Urothelium cell line (cell line): ENCODE measurements at regions not wholly inside any gene's neighbourhood (a gene's known extent, or its start where the extent isn't known, plus 50 kb on each side); places are given as distances from the start of the nearest gene placed in this dataset.
"Not testable (repeated sequence)": the region's sequence is repeated elsewhere in the genome, so short reads cannot be mapped to it uniquely, and the experiment has no call there.

Experiments used
- DNase-seq: peaks from one replicate; pipeline ENCODE4 v3.0.0; 2011; ENCODE audit warnings: low spot score, mixed read lengths
- FAIRE-seq: peaks from 2 replicates; lab custom pipeline; 2011; peaks lifted over from hg19 to GRCh38; lab: Jason Lieb, UNC

GRCh38 chr2:122007126-122007525, 251.7 kb downstream of the TSN start:
- FAIRE-seq (peak; percentile 44), DNase-seq (no peak)

DNA sequence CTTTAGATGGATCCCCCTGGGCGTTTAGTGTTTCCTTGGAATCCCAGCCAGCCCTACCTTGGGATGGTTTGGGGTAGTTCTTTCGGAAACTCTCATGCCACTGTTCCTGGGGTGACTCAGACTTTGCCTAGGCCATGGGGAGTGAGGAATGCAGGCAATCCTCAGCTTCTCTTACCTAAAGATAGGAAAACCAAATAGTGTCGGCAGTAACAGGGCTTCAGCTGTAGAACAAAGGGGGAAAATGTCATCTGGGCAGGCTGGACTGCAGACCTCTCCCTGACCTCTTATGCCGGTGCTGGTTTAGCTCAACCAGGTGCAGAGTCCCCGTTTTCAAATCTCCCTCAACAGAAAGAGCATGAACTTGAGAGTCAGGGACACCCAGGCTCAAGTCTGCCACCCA, 252.1 kb downstream of the TSN start:
- DNase-seq: no peak
- FAIRE-seq: no peak

GRCh38 chr2:122009561-122009960, 254.1 kb downstream of the TSN start:
- DNase-seq (no peak), FAIRE-seq (no peak)

DNA sequence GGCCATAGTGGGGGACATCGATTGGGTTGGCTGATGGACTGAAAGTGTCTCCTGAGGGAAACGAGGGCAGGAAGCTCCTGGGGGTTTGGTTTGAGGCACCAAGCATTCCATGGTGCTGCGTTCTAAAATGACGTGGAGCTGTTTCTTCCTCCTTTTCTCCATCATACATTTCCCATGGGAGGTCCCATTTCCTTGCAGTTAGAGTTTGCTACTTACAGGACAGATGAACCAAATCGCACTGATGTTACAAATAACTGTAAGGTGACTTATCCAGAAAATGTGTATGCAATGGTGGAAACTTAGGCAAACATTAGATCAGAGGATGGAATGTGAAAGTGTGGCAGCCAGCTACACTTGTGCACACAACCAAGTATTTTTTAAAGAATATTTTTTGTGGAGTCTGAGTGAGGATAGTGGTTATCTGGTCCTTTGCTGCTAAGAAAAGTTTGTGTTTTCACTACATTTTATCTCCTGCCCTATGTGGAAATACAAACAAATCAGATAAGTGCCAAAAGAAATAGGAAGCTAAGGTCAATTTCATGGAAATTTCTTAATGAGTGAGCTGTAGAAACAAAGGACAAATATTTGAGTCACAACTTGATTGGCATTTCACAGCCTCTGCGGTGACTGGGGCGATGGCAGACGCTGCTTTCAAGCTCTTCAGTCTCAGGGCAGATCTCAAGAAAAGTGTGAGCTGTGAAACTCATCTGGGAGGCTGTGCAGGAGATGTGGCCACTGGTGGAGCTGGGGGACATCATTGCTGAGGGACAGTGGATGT, 256.2 kb downstream of the TSN start:
- no peak for DNase-seq
- no peak for FAIRE-seq

- DNase-seq (no peak), FAIRE-seq (peak; percentile 71)
Measured at GRCh38 chr2:122018736-122019135, 263.3 kb downstream of the TSN start.

- FAIRE-seq (peak; percentile 48), DNase-seq (no peak)
Measured at GRCh38 chr2:122019724-122020123, 264.3 kb downstream of the TSN start.

GRCh38 chr2:122020377-122020776, 264.9 kb downstream of the TSN start:
- FAIRE-seq (no peak), DNase-seq (no peak)

DNA sequence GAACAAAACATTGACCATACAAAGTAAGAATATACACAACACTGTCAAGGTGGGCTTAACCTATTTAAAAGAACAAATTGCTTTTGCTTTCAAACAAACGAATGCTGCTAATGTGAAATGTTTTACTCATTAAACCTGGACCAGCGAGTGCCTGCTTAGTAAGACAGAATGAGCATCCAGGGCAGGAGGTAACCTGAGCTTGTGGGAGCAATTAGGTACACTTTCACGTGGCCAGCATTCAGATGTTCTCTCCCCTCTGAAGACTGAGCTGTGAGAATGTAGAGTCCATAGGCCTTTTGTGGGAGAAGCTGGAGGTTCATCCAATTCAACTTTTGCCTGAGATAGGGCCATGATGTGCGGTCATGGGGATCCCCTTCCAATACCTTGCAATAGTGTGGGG, 266.5 kb downstream of the TSN start:
- DNase-seq: no peak
- FAIRE-seq: no peak

DNA sequence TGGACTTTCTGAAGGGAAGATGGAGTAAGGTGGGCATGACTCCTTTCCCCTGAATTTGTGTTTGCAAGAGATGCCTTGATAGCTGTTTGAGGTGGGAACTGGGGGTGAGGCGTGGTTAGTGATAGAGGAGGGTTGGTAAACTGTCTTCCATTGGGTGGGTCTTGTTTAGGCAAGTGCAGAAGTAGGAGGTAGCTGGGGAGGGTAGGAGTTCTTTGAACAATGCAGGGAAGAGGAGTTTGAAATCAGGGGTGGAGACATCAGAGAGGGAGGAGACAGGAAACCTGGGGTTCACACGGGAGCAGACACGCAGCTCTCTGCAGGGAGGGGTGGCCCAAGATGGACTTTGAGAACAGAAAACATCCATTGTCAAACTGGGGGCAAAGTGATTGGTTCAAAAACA, 267.1 kb downstream of the TSN start:
- no peak for FAIRE-seq
- no peak for DNase-seq

GRCh38 chr2:122023059-122023864, 267.8 kb downstream of the TSN start:
- FAIRE-seq: peak; percentile 75
- no peak for DNase-seq

- FAIRE-seq (no peak), DNase-seq (no peak)
Measured at GRCh38 chr2:122027510-122028217, 272.2 kb downstream of the TSN start.

DNA sequence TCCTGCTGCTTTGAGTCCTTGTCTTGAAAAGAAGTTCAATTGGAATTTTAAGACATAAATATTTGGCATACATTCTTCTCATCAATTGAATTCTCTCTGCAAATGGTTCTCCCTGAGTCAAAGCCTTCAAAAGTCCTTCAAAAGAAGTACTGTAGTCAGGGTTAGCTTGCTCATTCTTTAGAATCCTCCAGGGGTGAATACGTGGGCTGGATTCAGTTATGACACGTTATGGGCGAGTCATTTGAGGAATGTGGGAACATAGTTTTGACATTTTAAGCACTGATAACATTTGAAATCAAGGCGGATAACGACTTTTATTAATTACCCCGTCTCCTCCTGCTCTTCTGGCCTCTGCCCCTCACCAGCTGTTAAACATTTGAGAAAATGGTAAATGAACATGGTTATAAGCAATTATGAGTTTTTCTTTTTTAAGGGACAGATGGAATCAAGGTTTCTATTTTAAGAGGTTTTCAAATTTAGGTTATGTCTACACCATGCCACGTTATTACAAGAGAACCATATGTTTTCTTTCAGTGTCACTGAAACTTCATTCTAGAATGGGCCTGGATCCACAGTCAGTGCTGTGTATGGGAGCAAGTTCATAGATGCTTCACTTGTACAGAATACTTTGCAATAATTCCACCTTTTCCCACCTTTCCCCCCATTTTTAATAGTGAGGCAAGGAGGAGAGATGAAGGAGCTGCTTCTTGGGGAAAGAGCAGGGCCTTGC, 273.1 kb downstream of the TSN start:
- peak; percentile 82 for DNase-seq
- FAIRE-seq: no peak

DNA sequence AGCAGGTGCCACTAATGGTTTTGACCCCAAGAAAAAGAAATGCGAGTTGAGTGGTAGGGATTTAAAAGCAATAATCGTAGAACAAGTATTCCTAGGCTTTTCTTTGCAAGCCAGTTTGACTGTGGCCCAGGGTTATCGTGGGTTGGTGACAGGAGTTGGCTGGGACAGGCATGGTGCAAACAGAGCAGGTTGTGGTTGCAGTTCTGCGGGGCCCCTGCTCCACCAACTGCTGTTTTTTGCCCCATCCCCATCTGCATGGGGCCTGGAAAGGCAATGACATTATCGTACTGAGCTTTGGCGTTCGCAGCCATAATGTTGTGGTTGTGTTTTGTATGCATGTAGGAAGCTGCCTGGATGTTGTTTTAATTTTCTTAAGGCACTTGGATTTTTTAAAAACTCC, 274.0 kb downstream of the TSN start:
- peak; percentile 90 for FAIRE-seq
- no peak for DNase-seq

DNA sequence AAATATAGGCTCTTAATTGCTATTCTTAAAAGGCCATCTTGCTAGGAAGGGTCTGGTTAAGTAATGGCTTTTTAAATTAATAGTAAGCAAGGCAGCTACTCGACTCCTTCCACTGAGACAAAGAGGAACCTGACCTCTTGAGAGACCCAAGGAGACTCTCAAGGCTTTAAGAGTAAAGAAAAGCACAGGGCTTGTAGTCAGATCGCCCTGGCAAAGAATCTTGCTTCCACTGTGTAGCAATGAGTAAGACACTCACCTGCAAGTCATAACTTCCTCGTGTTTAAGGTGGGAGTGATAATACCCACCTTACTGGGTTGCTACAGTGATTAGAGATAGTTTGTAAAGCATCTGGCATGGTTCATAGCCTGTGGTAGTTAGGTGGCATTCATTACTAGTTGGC, 274.5 kb downstream of the TSN start:
- FAIRE-seq: no peak

DNA sequence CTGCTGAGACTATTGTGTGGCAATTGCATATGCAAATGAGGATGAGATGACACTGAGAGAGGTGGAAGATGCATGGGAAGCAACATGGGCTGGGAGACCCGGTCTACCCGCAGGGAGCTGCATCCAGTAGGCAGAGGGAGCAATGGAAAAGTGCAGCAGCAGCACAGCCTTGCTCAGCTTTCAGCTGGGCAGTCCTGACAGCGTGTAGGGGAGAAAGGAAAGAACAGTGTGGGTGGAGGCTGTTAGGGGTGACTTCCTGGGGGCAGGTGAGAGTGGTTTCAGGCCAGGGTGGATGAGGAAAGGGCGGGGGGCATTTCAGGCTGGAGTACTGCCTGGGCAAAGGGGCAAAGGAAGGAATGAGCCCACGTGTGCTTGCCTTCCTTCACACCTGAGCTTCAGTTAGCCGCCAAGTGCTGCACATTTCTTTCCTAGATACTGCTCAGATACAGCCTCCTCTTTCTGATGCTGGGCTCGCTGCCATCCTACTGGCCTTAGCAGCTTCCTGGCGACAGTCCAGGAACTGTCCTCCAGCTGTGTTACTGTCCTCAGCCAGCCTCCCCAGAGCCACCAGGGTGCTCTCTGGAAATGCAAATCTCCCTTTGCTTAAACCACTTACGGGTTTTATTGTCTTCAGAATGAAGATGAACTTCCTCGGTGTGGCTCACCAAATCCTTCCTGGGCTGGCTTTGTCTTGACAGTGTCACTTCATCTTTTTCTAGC, 276.3 kb downstream of the TSN start:
- no peak for FAIRE-seq
- DNase-seq: no peak

More for the DNA sequence above, 274.5 kb downstream of the TSN start:
- DNase-seq: no peak

DNA sequence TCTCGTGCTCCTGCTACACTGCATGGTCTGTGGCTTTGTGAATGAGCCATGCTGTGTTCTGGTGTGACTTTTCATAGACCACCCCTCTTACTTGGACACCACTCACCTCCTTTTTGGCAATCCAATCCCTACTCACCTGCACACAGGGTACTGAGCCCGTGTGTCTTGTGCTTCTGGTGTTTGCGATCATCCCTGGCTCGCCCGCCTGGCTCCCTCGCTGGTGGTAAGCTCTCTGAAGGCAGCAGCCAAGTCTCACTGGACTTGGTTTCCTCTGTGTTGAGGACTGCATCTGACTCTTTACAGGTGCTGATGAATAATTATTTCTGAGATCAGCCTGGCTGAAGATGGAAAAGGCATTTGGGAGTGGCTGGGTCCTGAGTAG, 276.8 kb downstream of the TSN start:
- DNase-seq (no peak), FAIRE-seq (no peak)

DNA sequence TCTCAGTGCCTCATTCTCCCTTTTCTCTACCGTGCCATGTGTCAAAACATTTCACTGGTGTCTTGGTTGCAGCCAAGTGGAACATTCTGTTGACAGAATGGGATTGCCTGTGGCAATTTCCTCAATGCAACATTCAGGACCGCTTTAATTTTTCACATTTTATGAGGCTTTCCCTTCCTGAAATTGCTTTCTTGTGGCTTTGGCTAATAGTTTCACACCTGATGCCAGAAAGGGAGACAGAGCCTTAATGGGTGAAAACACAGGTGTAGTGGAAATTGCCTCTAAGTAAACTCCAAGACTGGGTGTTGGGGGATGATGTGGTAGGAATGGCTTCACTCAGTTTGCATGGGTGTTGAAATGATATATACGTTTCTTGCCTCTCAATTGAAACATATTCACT, 278.3 kb downstream of the TSN start:
- FAIRE-seq (no peak), DNase-seq (no peak)

DNA sequence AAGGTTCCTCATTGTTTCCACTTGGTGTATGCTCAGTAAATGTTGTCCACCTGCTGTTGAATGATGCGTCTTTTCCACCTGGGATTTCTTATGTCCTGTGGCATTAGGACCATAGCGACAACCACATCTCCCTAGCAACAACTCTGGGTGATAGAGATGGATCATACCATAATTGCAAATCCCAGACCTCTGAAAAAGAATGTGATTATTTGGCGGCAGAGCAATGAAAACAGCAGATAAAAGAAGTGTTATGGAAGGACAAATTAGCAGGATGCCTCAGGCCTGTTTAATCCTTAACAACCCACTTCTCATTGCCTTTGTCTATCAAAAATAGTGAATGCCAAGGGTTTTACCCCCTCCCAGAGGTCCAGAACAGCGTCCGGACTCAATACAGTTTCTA, 278.9 kb downstream of the TSN start:
- no peak for FAIRE-seq

DNA sequence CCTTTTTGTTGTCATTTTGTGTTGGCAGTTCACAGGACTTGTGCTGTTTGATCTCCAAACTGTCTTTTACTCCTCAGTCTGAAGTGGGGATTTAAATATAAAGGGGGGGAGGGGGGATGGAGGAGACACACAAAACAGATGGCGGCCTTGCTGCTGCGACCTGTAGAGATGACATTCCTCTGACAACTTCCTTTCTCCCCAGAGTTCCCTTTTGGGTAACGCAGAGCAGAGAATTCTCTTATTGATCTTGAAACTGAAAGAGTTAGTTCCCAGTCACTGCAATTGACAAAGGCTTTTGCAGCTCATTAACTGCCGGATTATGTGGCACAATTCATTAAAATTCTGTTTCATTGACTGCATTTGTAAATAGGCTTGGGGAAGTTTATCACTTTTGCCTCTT, 279.3 kb downstream of the TSN start:
- FAIRE-seq: no peak

More for the DNA sequence above, 278.9 kb downstream of the TSN start:
- DNase-seq: no peak

GRCh38 chr2:122038816-122039215, 283.4 kb downstream of the TSN start:
- not testable (repeated sequence) for DNase-seq, FAIRE-seq

More for the DNA sequence above, 279.3 kb downstream of the TSN start:
- DNase-seq: no peak
